HS-27A (cell line): ENCODE measurements at regions not wholly inside any gene's neighbourhood (a gene's known extent, or its start where the extent isn't known, plus 50 kb on each side); places are given as distances from the start of the nearest gene placed in this dataset.
"Not testable (repeated sequence)": the region's sequence is repeated elsewhere in the genome, so short reads cannot be mapped to it uniquely, and the experiment has no call there.

Experiments used
- DNase-seq: peaks from one replicate; pipeline ENCODE4 v3.0.0-alpha.2; 2012; ENCODE audit warnings: low read depth, missing footprints

GRCh38 chr6:133114973-133115372 is 126.2 kb upstream of the EYA4 start:
- DNase-seq, result no peak

DNA sequence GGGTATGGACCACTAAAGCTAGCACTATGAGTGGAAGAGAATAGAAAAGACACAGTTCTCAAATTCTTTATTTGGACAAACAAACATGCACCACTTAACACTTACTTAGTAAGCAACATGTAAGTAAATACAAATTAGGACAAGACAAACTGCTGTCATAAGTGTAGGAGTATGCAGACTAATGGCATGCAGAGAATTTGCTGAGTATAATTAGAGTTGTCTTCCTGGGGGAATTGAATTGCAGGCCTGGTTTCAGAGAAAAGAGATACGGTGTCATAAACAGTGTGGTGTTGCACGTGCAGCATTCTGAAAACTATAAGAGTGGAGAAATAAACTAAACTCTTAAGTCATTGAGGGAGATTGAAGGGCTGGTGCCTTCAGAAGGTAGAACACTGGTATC is 125.2 kb upstream of the EYA4 start:
- no peak for DNase-seq

- no peak for DNase-seq
These were observed 113.0 kb upstream of the EYA4 start for GRCh38 chr6:133128191-133128590.

DNA sequence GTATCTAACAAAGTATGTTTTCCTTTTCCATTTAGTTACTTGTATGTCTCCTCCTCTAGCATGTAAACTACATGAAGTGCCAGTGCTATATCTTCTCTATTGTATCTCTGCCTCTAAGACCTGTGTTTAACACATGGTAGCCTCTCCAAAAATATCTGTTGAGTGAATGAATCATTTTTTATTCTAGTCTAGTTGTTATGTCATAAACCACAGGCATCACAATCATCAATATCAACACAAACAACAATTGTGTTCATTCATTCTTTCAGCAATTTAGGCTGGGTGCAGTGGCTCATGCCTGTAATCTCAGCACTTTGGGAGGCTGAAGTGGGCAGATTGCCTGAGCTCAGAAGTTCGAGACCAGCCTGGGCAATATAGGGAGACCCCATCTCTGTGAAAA is 111.6 kb upstream of the EYA4 start:
- DNase-seq, result no peak

DNA sequence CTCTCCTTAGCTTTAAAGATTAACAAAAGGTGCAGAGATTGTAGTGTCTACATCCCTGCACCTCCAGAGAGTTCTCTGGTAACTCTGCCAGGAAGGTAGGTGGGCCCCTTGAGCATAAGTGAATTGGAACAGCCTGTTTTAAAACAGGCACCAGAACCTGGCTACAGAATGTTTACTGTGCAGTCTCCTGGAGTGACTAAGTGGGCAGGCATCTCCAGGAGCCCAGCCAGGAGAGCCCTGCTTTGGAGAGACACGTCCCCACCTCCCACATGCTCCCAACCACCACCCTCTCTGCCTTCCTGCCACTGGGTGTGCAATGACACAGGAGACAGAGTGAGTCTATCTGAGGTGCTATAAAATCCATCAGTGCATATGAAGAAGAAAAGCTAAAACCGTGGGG is 110.3 kb upstream of the EYA4 start:
- DNase-seq, result no peak

DNA sequence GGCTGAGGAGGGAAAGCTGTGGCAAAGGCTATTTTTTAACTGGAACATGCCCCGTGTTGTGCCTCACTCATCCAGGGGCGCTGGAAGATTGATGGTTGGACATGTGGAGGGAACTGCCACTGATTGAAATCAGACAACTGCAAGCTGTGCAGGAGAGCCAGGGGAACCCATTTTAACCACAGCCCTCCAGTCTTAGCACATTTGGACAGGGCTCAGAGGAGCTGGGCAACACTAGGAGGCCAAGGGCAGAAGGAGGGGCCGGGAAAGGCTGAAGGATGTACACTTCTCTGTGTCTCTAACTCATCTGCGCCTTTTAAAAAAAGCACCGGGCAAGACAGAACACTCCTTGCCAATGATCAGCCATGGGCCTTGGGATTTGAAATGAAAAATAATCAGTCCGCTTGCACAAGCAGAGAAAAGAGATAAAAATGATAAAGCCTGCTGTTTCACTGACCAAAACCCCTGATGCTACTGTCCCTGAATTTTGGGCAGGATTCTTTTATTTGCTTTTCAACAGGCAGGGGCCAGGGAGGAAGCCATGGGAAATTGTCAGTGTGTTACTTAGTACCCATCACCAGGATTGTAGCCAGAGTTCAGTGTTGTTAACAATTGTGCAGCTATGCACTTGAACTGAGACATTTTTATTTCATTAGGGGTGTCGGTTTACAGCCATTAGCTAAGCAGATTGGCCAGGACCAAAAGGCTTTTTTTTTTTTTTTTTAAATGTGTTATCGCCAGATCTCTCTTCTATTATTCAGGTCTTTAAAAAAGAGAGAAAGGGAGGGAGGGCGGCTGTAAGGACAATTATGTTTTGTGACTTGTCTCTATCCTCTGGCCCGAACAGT is 109.3 kb upstream of the EYA4 start:
- DNase-seq, result no peak

GRCh38 chr6:133132466-133132971 is 108.6 kb upstream of the EYA4 start:
- DNase-seq, result no peak

- DNase-seq, result no peak
These were observed 104.8 kb upstream of the EYA4 start for GRCh38 chr6:133136177-133136880.

GRCh38 chr6:133147470-133148184 is 93.5 kb upstream of the EYA4 start:
- not testable (repeated sequence) for DNase-seq

GRCh38 chr6:133156689-133157088 is 84.5 kb upstream of the EYA4 start:
- no peak for DNase-seq

- no peak for DNase-seq
These were observed 83.2 kb upstream of the EYA4 start for GRCh38 chr6:133157995-133158394.

DNA sequence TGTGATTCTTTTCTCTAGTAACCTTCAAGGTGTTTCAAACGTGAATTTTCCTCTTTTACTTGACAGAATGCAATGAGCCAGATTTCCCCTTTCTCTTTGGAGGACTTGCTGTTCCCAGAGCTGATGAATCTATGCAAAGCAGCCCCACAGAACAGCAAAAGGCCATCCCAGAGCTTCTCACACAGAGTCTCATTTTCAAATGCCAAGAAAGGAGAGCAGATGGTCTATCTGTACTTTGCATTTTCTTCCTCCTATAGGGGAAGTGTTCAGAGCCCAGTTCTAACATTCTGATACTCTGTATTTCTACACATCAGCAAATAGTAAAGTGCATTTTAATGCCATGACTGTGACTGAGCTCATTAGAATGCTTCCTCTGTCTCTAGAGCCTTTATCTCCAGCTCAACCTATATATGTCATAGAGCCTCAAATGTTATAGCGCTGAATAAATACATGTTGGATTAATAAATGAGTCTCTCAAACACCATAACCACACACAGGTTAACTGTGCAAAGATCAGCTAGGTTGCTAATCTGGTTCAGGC is 81.8 kb upstream of the EYA4 start:
- no peak for DNase-seq

GRCh38 chr6:133160536-133160935 is 80.6 kb upstream of the EYA4 start:
- no peak for DNase-seq

DNA sequence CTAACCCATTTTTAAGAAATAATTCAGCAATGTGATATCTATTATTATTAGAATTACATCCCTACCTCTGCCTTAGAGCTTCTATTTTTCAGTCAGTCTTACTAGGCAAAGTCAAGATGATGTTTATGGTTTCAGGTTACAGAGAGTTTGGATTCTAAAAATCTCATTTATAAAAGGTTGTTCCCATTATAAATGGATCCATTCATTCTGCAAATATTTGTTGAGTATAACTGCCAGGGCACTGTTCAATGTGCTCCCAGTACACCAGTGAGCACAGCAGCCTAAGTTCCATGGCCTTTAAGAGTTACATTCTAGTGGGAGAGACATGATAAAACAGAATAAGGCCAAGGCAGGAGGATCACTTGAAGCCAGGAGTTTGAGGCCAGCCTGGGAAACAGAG is 75.9 kb upstream of the EYA4 start:
- no peak for DNase-seq

DNA sequence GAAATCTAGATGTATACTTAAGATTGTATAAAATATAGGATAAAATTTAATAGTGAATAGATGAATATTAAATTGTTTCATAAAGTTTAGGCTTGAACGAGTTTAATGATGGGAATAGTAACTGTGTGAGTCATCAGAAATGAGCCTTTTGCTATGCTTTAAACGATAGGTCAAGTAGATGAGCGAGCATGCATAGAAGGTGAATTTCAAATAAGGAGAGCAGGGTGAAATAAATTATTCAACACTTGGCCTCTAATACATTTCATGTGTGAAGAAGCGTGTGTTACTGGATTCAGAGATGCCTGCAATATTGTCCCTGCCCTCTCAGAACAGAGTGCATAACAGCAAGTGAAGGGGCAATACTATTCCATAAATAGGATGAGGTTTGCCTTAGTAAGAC is 74.4 kb upstream of the EYA4 start:
- DNase-seq, result no peak

- DNase-seq, result no peak
These were observed 71.3 kb upstream of the EYA4 start for GRCh38 chr6:133169901-133170300.

DNA sequence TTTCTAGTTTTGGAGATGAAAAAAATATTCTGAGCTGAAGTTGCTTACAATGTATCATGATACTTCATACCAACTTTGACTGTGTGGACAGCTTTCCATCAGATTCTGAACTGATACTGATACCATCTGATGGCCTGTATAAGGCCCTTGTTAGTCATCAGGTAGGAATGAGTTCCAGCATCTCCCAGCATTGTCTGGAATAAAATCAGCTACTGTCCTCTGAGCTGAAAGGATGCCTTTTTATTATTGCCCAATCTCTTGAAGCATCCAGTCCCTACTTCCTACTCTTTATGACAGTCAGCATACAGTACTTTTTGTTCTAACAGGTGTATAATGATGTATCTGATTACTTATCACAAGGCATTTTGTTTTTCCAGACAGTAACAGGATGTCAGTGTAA is 70.6 kb upstream of the EYA4 start:
- no peak for DNase-seq

DNA sequence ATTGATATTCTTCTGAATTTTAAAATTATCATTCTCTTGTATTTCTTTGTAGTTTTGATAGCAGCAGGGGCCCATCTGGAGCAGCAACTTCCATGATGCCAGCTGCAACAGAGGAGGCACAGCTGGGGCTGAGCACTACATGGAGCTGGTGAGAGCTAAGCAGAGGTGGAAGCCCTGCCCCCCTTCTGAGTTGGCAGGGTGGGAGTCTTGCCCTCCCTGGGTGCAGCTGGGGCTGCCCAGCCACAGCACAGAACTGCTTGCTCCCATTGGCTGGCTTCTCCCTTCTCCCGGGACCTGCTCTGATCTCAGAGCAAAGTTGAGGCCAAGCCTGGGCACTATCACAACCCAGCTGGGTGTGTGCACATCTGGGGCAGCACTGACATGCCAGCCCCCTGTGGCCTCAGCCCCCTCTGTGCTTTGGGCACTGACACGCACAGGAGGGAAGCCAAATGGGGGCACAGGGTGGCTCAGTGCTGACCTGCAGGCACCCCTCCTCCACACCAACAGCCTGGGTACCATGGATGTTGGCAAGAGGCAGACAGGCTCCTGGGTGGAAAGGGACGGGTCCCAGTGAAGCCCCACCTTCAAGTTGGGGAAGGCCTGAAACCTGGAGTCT is 69.1 kb upstream of the EYA4 start:
- DNase-seq, result no peak

GRCh38 chr6:133173276-133173675 is 67.9 kb upstream of the EYA4 start:
- DNase-seq, result no peak

DNA sequence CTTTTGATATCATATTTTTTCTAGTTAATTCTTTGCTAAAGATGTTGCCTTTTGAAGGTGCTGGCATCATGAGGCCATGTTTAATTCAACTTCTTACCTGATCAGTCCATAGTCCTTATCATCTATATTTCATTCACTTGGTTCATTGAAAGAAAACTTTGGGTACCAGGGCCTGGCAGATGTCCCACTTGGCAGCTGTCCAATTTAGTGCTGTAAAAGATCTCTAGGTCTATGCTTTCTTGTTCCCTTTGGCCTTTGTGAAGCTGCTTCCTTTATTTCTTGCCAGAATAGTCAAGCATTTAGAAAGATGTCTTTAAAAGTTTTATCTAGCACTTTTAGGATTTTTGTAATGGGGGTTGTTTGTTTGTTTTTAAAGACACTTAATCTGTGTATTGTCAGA is 61.7 kb upstream of the EYA4 start:
- no peak for DNase-seq

DNA sequence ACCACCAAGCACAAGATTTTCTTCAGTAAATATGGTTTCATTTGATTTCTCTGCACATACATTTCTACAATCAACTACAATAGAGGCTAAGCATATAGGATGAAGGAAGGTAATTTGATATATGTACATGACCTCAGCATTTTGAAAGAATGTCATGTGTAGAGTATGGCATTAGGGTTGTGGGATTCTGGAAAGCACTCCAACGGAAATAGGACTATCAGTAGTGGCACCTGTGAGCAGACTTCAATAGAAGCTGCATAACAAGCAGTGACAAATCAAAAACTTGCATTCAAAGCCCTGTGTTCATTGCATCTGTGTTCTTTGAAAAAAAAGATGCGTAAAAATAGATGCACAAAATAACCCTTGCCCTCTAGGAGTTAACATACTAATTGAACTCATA is 57.5 kb upstream of the EYA4 start:
- no peak for DNase-seq

- DNase-seq, result no peak
These were observed 56.3 kb upstream of the EYA4 start for GRCh38 chr6:133184798-133185372.
